CD4-positive, alpha-beta memory T cell (primary cell): ENCODE measurements at regions not wholly inside any gene's neighbourhood (a gene's known extent, or its start where the extent isn't known, plus 50 kb on each side); places are given as distances from the start of the nearest gene placed in this dataset.

Source experiments
- CTCF ChIA-PET: fragments of 350-600 bp; sonication (Branson Sonifier 250); formaldehyde crosslinking; loops from one replicate; lab custom pipeline; 2021; ENCODE audit warnings: inconsistent platforms; ENCODE audit not compliant: partially characterized antibody; lab: Charles Lee
- POLR2A ChIA-PET: fragments of 350-600 bp; sonication (Branson Sonifier 250); formaldehyde crosslinking; loops from one replicate; lab custom pipeline; 2021; ENCODE audit not compliant: partially characterized antibody; lab: Charles Lee
- DNase-seq, 5 donors: peaks; one replicate each; pipeline versions ENCODE4 v3.0.0 to v3.0.0-alpha.2; 2020 to 2022; ENCODE audit warnings: mixed read lengths in 1 of 5
- H3K27ac ChIP-seq: one replicate; pipeline ENCODE4 v1.7.0; 2013; ENCODE audit warnings: low read depth, low read length
- H3K27me3 ChIP-seq: 2 replicates; pipeline ENCODE4 v1.7.0; 2013; ENCODE audit warnings: mild to moderate bottlenecking, low read length, moderate library complexity; ENCODE audit not compliant: insufficient read depth
- H3K36me3 ChIP-seq: 2 replicates; pipeline ENCODE4 v1.7.0; 2013; ENCODE audit warnings: mild to moderate bottlenecking, low read length, moderate library complexity; ENCODE audit not compliant: insufficient read depth
- H3K4me1 ChIP-seq: 2 replicates; pipeline ENCODE4 v1.7.0; 2013; ENCODE audit warnings: mild to moderate bottlenecking, low read length, moderate library complexity; ENCODE audit not compliant: insufficient read depth
- H3K4me3 ChIP-seq, 2 donors: one replicate each; pipeline ENCODE4 v1.7.0; 2013; ENCODE audit warnings: low read length in 2 of 2, mild to moderate bottlenecking in 1 of 2
- H3K9me3 ChIP-seq, 2 donors: one replicate each; pipeline ENCODE4 v1.7.0; 2013; ENCODE audit warnings: low read length in 2 of 2, control low read depth in 1 of 2; ENCODE audit not compliant: control insufficient read depth in 1 of 2
- H3K27ac Mint-ChIP-seq, 7 donors: one replicate each; pipeline ENCODE4 v1.8.0; 2020 to 2021; ENCODE audit warnings: mixed read lengths in 7 of 7, mild to moderate bottlenecking in 6 of 7, inconsistent platforms in 3 of 7, moderate library complexity in 3 of 7
- H3K27me3 Mint-ChIP-seq, 2 donors: one replicate each; pipeline ENCODE4 v1.8.0; 2020 to 2021; ENCODE audit warnings: mixed read lengths in 2 of 2
- H3K36me3 Mint-ChIP-seq, 2 donors: one replicate each; pipeline ENCODE4 v1.8.0; 2020 to 2021; ENCODE audit warnings: mixed read lengths in 2 of 2, inconsistent platforms in 1 of 2, mild to moderate bottlenecking in 1 of 2
- H3K4me1 Mint-ChIP-seq, 4 donors: one replicate each; pipeline ENCODE4 v1.8.0; 2020 to 2021; ENCODE audit warnings: mixed read lengths in 4 of 4, mild to moderate bottlenecking in 1 of 4
- H3K4me3 Mint-ChIP-seq, 8 donors: one replicate each; pipeline ENCODE4 v1.8.0; 2020 to 2021; ENCODE audit warnings: mixed read lengths in 8 of 8, mild to moderate bottlenecking in 7 of 8, moderate library complexity in 6 of 8, inconsistent platforms in 3 of 8
- H3K9me3 Mint-ChIP-seq, 8 donors: one replicate each; pipeline ENCODE4 v1.8.0; 2020 to 2021; ENCODE audit warnings: mixed read lengths in 8 of 8, mild to moderate bottlenecking in 5 of 8, inconsistent platforms in 3 of 8, moderate library complexity in 1 of 8
- intact Hi-C: fragments of 100-400 bp; cut with micrococcal nuclease; formaldehyde crosslinking; loops from one replicate; pipeline ENCODE4 v1.15.1; 2023

DNA sequence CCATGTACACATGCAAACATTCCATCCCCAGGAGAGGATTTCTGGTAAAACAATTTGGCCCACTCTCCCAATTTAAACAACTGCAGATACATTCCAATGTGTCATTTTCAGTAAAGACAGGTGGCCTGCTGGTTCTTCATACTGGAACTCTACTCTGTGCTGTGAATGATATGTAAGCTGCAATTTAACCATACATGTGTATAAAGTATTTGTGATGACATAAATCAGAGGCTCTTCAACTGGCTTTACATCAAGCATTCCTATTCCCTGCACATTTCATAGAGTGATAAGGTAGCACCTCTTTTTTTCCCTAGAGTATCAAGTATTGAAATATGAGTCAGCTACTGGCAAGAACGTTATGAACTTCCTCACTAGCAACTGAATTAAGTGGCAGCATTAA is 649.5 kb upstream of the ADGRL2 start:
- Histone ChIP-seq H3K4me1 (no peaks in the 10 kb centered on the region), H3K9me3 (no peaks in the 10 kb centered on the region), H3K4me3 (no peak overlapping the region), H3K27ac (no peak overlapping the region), H3K27me3 (no peaks in the 10 kb centered on the region), H3K36me3 (no peaks in the 10 kb centered on the region)
- Mint-ChIP-seq H3K9me3 (peaks cover 2 to 13% (median 5%) of the 10 kb centered on the region in 8 donors), H3K27me3 (no peaks in the 10 kb centered on the region), H3K36me3 (no peaks in the 10 kb centered on the region), H3K27ac (no peak overlapping the region), H3K4me3 (no peak overlapping the region), H3K4me1 (no peaks in the 10 kb centered on the region)
- POLR2A ChIA-PET, result no interaction called here
- no peak for DNase-seq
- CTCF ChIA-PET, result no interaction called here
- intact Hi-C loops, result no loop called here

DNA sequence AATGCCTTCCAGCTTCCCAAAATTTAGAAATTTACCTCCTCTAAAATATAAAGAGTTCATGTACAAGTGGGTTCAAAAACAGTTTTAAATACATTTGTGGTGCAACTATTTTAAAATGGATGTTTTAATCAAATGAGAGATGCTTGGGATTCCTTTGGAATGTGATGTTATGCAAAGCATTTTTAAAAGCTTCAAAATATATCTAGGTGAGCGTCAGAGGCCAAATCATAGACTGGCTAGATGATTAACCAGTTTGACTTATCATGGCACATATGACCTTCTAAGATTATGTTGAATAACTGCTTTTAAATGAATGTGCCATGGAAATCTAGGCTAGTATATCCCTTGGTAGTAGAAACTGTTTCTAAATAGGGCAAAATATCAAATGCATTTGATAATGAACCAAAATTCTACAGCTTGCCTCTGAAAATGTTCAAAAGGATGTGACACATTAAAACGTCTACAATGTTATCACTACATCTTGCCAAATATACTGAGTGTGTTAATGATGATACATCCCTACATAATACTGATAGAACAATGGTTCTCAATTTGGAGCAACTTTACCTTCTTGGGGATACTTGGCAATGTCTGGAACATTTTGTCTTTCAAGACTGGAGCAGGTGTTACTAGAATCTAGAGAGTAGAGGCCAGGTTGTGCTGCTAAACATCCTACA is 650.9 kb upstream of the ADGRL2 start:
- Histone ChIP-seq H3K4me3 (no peak overlapping the region), H3K27me3 (no peaks in the 10 kb centered on the region), H3K36me3 (no peaks in the 10 kb centered on the region), H3K4me1 (no peaks in the 10 kb centered on the region), H3K9me3 (no peaks in the 10 kb centered on the region), H3K27ac (no peak overlapping the region)
- no peak overlapping the region for H3K4me3 Mint-ChIP-seq
- peaks cover 2 to 13% (median 6%) of the 10 kb centered on the region in 8 donors for H3K9me3 Mint-ChIP-seq
- intact Hi-C loops, result no loop called here
- POLR2A ChIA-PET, result no interaction called here
- CTCF ChIA-PET, result no interaction called here
- no peaks in the 10 kb centered on the region for H3K36me3 Mint-ChIP-seq
- no peak overlapping the region for H3K27ac Mint-ChIP-seq
- H3K4me1 Mint-ChIP-seq, result no peaks in the 10 kb centered on the region
- DNase-seq, result no peak
- no peaks in the 10 kb centered on the region for H3K27me3 Mint-ChIP-seq

DNA sequence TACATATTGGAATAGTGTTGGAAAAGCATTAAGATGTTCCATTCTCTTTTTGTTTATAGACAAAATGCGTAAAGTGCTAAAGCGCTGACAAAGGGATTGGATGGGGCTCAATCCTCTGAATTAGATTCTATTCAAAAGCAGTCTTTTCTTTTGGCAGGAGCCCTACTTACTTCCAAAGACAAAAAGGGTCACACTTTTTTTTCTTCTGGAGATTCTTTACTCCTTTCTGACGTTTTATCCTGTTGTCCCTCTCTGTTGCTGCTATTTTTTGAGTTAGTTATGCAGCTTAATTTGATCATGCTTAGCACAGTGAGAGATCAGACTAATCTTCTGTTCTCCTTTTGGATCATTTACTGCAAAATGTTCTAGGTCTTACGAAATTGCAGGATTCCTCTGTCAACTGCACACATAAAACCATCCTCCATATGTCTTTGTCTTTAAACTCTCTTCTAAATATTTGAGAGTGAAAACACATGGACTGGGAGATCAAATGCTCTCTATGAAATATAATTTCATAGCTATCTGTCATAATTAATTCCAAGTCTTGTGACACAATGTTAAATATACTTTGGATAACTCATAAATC is 656.4 kb upstream of the ADGRL2 start:
- Histone ChIP-seq H3K27me3 (no peaks in the 10 kb centered on the region), H3K36me3 (no peaks in the 10 kb centered on the region), H3K27ac (no peak overlapping the region), H3K9me3 (no peaks in the 10 kb centered on the region), H3K4me1 (no peaks in the 10 kb centered on the region), H3K4me3 (no peak overlapping the region)
- intact Hi-C loops, result no loop called here
- DNase-seq, result no peak
- Mint-ChIP-seq H3K27me3 (no peaks in the 10 kb centered on the region), H3K4me1 (no peaks in the 10 kb centered on the region), H3K27ac (no peak overlapping the region), H3K4me3 (no peak overlapping the region), H3K36me3 (no peaks in the 10 kb centered on the region), H3K9me3 (peaks cover 0 to 9% (median 6%) of the 10 kb centered on the region in 8 donors)
- CTCF ChIA-PET, result no interaction called here
- POLR2A ChIA-PET, result no interaction called here

DNA sequence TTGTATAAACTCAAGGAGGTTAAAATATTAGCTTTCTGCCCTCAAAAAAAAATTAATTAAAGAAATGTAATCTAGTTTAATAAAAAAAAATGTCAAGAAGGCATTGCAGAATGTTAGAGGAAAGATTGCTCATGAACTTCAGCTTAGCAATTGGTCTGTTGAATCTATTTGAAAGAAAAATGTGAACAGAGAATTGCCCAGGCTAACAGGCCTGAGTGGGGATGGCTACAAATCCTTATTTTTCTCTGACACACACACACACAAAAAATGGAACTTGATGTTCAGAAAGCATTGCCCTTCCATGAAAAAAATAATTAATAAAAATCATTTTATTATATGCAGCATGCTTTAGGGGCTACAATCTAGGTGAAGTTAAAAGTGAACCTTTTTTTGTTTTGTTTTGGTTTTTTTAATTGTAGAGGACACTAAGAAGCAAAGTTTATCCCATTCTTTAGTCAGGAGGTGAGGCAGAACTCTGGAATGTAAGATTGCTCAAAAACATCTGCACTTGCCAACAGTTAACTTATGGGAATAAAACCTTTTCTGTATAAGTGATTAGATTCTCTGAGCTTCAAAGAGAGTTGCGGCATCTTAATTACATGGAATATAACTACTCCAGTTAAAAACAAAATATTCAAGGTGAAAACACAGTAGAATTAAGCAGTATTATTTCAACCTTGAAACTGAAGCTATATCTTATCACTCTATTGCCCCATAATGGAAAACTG is 658.5 kb upstream of the ADGRL2 start:
- Histone ChIP-seq H3K27ac (no peak overlapping the region), H3K4me3 (no peak overlapping the region), H3K9me3 (no peaks in the 10 kb centered on the region), H3K4me1 (no peaks in the 10 kb centered on the region), H3K27me3 (no peaks in the 10 kb centered on the region), H3K36me3 (no peaks in the 10 kb centered on the region)
- H3K27ac Mint-ChIP-seq, result no peak overlapping the region
- POLR2A ChIA-PET, result no interaction called here
- CTCF ChIA-PET, result no interaction called here
- no peaks in the 10 kb centered on the region for H3K4me1 Mint-ChIP-seq
- no peaks in the 10 kb centered on the region for H3K36me3 Mint-ChIP-seq
- H3K9me3 Mint-ChIP-seq, result peaks cover 0 to 14% (median 3%) of the 10 kb centered on the region in 8 donors
- no peak overlapping the region for H3K4me3 Mint-ChIP-seq
- DNase-seq, result no peak
- intact Hi-C loops, result no loop called here
- H3K27me3 Mint-ChIP-seq, result no peaks in the 10 kb centered on the region

DNA sequence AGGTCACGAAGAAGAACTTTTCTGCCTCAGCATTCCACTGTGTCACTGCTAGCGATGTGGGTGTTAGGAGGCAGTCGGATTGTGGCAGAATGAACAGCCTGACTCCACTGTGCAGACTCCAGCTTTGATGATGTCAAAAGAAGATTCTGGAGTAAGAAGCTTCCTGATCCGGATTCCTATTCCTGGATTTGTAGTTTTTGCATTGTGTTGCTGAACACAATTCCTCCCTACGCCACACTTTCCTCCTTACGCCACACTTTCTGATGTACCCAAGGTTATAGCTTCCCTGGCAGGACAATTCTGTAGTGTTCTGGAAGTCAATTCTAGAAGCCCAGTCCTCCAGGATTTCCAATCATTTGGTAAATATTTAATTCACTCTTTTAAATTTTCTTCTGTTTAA is 665.2 kb upstream of the ADGRL2 start:
- intact Hi-C loops, result no loop called here
- Histone ChIP-seq H3K27me3 (no peaks in the 10 kb centered on the region), H3K9me3 (no peaks in the 10 kb centered on the region), H3K4me3 (no peak overlapping the region), H3K4me1 (no peaks in the 10 kb centered on the region), H3K36me3 (no peaks in the 10 kb centered on the region), H3K27ac (no peak overlapping the region)
- Mint-ChIP-seq H3K36me3 (no peaks in the 10 kb centered on the region), H3K27ac (no peak overlapping the region), H3K9me3 (peaks cover 0 to 13% (median 3%) of the 10 kb centered on the region in 8 donors), H3K27me3 (peaks cover 0 to 2% of the 10 kb centered on the region in 2 donors), H3K4me3 (no peak overlapping the region), H3K4me1 (no peaks in the 10 kb centered on the region)
- no peak for DNase-seq
- CTCF ChIA-PET, result no interaction called here
- POLR2A ChIA-PET, result no interaction called here

DNA sequence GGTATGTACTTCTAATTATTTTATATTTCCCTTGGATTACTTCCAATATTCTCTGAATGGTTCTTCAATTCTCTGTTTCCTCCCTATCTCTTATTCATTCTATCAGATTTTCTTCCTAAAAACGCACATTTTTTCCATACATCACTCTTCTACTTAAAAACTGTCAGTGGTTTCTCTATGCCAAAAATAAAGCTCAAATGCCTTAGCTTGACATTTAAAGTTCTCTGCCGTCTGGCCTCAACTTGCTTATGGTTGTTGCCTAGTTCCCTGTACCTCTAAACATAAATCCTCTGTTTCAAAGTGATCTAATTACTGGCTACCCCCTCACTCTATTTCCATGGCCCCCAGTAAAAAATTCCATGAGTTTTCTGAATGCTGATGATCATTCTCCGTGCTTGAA is 671.0 kb upstream of the ADGRL2 start:
- no peaks in the 10 kb centered on the region for H3K27me3 Mint-ChIP-seq
- intact Hi-C loops, result no loop called here
- ChIA-PET POLR2A (no interaction called here), CTCF (no interaction called here)
- Histone ChIP-seq H3K4me3 (no peak overlapping the region), H3K36me3 (no peaks in the 10 kb centered on the region), H3K27me3 (no peaks in the 10 kb centered on the region), H3K9me3 (no peaks in the 10 kb centered on the region), H3K27ac (no peak overlapping the region), H3K4me1 (no peaks in the 10 kb centered on the region)
- no peak for DNase-seq
- H3K27ac Mint-ChIP-seq, result no peak overlapping the region
- H3K36me3 Mint-ChIP-seq, result no peaks in the 10 kb centered on the region
- no peak overlapping the region for H3K4me3 Mint-ChIP-seq
- H3K4me1 Mint-ChIP-seq, result no peaks in the 10 kb centered on the region
- H3K9me3 Mint-ChIP-seq, result peaks cover 0 to 15% (median 6%) of the 10 kb centered on the region in 8 donors

DNA sequence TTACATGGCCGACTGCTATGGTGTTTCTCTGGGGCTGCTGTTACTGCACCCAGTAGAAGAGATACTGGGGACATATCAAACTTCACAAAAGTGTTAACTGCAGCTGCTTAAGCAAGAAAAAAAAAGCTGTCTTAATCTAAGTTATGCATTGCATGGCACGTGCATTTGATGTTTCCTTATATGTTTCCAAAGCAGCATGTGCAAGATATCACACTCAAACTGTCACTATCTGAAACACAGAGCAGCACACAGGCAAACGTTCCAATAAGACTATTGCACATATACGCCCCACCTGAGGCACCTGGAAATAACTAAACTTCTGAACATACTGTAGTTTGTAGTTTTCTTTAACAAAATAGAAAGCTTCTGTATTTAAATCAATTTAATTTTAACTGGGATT is 671.4 kb upstream of the ADGRL2 start:
- Histone ChIP-seq H3K27ac (no peak overlapping the region), H3K9me3 (no peaks in the 10 kb centered on the region), H3K36me3 (no peaks in the 10 kb centered on the region), H3K4me3 (no peak overlapping the region), H3K27me3 (no peaks in the 10 kb centered on the region), H3K4me1 (no peaks in the 10 kb centered on the region)
- CTCF ChIA-PET, result no interaction called here
- no peaks in the 10 kb centered on the region for H3K27me3 Mint-ChIP-seq
- POLR2A ChIA-PET, result no interaction called here
- no peaks in the 10 kb centered on the region for H3K36me3 Mint-ChIP-seq
- no peaks in the 10 kb centered on the region for H3K4me1 Mint-ChIP-seq
- peaks cover 0 to 19% (median 6%) of the 10 kb centered on the region in 8 donors for H3K9me3 Mint-ChIP-seq
- no peak for DNase-seq
- no peak overlapping the region for H3K4me3 Mint-ChIP-seq
- H3K27ac Mint-ChIP-seq, result no peak overlapping the region
- intact Hi-C loops, result no loop called here
